GM12891 (cell line): ENCODE measurements at regions not wholly inside any gene's neighbourhood (a gene's known extent, or its start where the extent isn't known, plus 50 kb on each side); places are given as distances from the start of the nearest gene placed in this dataset.

Experiments
- PAX5 ChIP-seq: IDR thresholded peaks from 2 replicates; pipeline ENCODE4 v1.6.1; 2011; ENCODE audit warnings: low read length, moderate library complexity, mild to moderate bottlenecking; ENCODE audit not compliant: insufficient read depth, severe bottlenecking
- POLR2A ChIP-seq: IDR thresholded peaks from 2 replicates; pipeline ENCODE4 v1.6.1; 2011; ENCODE audit warnings: low read depth, low read length, control low read depth
- POLR2AphosphoS5 ChIP-seq: IDR thresholded peaks from 2 replicates; pipeline ENCODE4 v1.6.1; 2011; ENCODE audit warnings: low read depth, low read length, control low read depth
- POU2F2 ChIP-seq: IDR thresholded peaks from 2 replicates; pipeline ENCODE4 v1.6.1; 2011; ENCODE audit warnings: low read depth, mild to moderate bottlenecking, control low read depth, low read length, moderate library complexity
- SPI1 ChIP-seq: IDR thresholded peaks from 2 replicates; pipeline ENCODE4 v1.6.1; 2011; ENCODE audit warnings: low read depth, low read length, control low read depth
- TAF1 ChIP-seq: IDR thresholded peaks from 2 replicates; pipeline ENCODE4 v1.6.1; 2011; ENCODE audit warnings: low read depth, low read length, control low read depth

DNA sequence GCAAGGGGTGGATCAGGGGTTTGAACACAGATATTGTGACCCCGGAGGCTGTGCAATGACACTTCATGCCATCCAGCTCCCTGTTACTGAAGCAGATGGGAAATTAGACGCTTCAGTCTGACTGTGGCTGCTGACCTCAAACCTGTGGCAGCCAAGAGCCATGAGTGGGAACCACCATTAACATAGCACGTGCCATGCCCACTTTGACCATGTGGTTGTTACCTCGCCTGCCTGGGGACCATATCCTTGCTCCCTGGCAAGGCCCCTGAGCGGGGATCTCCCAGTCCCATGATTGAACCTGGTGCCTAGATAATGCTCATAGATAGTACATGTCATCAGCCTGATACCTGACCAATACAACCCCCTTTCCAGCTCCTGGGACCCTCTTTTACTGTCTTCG, 68.9 kb downstream of the CYP26B1 start:
- TF ChIP-seq POLR2AphosphoS5 (no peak), POLR2A (no peak), TAF1 (no peak), PAX5 (no peak), POU2F2 (no peak), SPI1 (no peak)
